ENCODE measurements at regions not wholly inside any gene's neighbourhood (a gene's known extent, or its start where the extent isn't known, plus 50 kb on each side); places are given as distances from the start of the nearest gene placed in this dataset.
"Not testable (repeated sequence)": the region's sequence is repeated elsewhere in the genome, so short reads cannot be mapped to it uniquely, and the experiment has no call there.

DNA sequence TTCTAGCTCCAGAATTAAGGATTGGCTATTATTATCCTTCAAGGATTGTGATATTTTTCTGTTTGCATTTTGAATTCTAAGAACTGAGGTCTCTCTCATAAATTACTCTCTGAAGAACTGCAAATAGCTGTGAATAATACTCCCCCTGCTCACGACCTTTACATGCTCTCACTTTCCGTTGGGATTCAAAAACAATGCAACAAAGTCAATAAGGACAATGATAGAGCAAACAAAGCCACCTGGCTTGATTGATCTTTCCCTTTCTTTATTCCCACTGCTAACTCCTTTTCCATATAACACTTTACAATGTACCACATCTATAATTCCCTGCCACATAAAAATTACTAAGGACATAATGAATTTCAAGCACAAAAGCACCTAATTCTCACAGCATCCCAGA is 523.0 kb upstream of the CA10 start:
- DNase-seq = peak; percentile 82

- no peak for DNase-seq
Measured at GRCh38 chr17:52678211-52678610, 519.7 kb upstream of the CA10 start.

DNA sequence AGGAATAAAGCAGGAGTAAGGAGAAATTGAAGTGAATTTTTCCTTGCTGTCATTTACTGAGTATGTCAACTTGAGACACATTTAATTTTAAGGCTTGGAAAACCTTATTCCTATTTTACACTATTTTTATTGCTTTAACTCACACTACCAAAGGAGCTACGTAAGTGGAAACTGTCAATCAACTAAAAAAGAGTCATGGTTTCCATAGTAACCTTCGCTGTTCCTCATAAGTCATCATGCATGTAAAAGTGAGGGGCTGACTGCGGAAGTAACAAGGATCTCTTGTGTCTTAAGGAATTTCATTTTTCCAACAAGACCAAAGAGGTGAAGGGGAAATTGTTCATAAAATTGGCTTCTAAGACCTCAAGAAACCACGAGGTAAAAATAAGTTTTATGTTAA is 516.2 kb upstream of the CA10 start:
- no peak for DNase-seq

- DNase-seq = no peak
Measured at GRCh38 chr17:52673791-52674190, 515.3 kb upstream of the CA10 start.

- no peak for DNase-seq
Measured at GRCh38 chr17:52666264-52666663, 507.8 kb upstream of the CA10 start.

DNA sequence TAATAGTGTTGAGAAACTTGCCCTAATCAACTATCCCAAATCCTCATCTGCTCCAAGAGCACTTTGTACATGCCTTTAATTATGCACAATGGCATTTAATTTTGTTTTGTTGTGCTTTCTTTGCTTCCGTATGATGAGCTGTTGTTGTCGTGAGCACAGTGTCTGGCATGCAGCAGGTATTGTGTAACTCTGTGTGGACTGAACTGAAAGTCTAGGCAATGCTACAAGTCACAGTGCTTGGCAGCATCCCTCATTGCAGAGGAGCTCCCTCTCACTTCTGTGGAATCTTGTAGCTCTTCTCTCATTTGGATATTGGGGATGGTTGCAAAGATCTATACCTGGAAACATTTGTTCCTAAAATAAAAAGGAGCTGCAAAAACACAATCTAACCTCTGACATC is 502.2 kb upstream of the CA10 start:
- DNase-seq = no peak

GRCh38 chr17:52653014-52653413 is 494.5 kb upstream of the CA10 start:
- no peak for DNase-seq

DNA sequence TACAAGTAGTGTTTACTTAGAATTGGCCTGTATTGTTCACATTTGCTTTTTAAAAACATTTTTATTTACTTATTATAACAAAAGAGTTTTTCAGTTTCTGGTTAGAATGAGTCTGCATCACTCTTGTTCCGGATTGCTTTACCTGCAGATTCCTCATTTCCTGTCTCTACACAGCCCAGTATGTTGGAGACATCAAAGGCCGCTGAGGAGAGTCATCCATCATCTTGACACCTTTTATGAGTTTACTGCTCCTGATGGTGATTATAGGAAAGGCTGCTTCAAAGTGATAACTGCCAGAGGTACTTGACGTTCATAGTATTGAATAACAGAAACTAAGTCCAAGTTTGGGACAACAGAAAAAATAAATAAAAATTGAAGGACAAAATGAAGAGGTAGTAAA is 490.5 kb upstream of the CA10 start:
- DNase-seq = no peak

DNA sequence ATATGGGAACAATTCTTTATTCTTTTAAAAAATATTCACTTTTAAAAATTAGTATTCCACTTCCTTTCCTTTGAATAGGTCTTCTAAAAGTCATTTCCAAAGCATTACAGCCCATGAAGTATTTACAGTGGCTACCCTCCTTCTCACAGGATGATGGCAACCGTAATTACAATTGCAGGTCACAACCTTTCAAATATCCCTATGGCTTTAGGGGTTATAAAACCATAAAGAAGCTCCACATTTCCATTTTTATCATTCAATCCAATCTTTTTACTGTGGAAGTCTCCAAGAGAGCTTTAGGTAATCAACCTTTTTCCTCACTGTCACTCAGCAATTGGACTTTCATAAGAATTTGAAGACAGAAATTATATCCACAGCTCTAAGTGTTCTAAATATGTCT is 488.9 kb upstream of the CA10 start:
- DNase-seq = no peak

GRCh38 chr17:52636443-52636842 is 477.9 kb upstream of the CA10 start:
- DNase-seq = no peak

- DNase-seq = no peak
Measured at GRCh38 chr17:52606590-52606989, 448.1 kb upstream of the CA10 start.

- no peak for DNase-seq
Measured at GRCh38 chr17:52606098-52606497, 447.6 kb upstream of the CA10 start.

GRCh38 chr17:52604105-52604504 is 445.6 kb upstream of the CA10 start:
- no peak for DNase-seq

DNA sequence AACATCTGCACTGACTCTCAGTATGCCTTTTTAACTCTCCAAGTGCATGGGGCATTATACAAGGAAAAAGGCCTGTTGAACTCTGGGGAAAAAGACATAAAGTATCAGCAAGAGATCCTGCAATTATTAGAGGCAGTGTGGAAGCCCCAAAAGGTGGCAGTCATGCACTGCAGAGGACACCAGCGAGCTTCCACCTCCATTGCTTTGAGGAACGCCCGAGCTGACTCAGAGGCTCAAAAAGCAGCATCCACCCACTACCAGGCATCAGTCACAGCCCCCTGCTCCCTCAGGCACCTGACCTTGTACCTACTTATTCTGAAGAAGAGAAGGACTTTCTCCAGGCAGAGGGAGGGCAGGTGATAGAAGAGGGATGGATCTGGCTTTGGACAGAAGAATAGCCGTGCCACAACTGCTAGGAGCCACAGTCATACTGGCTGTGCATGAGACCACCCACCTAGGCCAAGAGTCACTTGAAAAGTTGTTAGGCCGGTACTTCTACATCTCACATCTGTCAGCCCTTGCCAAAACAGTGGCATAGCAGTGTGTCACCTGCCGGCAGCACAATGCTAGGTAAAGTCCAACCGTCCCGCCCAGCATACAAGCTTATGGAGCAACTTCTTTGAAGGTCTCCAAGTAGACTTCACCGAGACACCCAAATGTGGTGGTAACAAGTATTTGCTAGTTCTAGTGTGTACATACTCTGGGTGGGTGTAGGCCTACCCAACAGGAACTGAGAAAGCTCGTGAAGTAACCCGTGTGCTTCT is 439.1 kb upstream of the CA10 start:
- not testable (repeated sequence) for DNase-seq

DNA sequence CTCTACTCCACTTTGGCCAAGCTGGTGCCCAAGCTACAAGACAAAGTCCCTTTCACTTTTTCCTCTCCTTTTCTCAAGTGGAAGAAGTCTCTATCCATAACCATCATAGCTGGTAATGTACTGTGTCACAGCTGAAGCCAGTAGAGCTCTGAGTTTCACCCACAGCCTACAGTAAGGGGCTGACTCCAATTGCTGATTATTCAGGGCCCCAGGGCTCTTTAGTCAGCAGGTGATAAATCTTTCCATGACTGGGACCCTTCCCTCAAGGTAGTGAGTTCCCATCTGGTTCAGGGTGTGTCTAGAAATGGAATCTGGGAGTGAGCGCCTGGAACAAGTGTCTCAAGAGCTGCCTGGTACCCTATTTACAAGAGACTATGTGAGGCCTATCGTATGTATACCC is 436.0 kb upstream of the CA10 start:
- no peak for DNase-seq

DNA sequence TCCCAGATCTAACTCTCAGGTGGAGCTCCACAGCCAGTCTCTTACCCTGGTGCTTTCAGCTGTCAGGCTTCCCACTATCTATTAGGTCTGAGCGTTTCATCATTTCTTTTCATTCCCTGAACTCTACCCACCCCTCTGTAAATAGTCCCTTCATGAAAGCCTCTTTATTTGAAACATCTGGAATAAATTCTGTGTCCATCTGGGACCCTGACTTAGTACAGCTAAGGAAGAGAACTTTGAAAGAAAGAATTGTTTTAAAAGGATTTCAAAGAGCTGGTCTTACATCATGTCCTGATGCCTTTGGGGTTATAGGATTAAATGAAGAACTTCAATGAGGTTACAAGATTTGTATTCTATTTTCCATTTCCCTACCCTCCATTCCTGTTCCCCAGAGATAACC is 388.5 kb upstream of the CA10 start:
- no peak for DNase-seq

DNA sequence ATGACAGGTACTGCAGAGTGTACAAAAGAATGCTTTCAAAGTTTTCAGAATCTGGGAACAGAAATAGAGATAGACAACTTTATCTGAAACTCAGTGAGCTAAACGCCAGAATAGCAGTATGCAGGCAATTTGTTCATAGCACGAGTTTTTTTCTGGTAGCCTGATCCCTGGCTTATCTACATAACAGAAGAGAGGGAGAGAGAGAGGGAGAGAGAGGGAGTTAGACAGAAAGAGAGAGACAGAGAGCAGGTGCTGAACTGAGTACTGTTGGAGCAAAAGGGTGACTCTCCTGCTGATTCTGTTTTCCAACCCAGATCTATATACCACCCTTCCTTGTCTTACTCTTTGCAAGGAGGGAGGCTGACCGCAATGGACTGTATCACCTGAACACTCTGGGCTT is 388.0 kb upstream of the CA10 start:
- DNase-seq = no peak

DNA sequence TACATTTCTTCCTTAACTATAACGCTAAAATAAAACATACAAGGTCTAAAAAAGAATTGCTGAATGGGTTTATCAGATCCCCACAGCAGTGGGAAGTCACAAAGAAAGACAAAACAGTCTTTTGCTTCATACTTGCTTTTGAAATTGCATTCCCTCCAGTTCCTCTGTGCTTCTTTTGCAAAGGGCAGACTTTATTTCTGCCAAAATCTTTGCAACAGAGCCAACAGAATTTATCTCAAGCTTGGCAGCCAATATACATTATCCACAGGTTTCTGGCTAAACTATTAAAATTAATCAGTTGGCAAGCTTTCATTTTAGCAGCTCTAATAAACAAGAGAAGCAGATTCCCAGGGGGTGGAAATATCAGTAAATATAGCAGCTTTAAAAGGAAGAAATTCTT is 378.9 kb upstream of the CA10 start:
- no peak for DNase-seq

- DNase-seq = no peak
Measured at GRCh38 chr17:52536489-52536888, 378.0 kb upstream of the CA10 start.

GRCh38 chr17:52532373-52532772 is 373.9 kb upstream of the CA10 start:
- DNase-seq = no peak

- DNase-seq = no peak
Measured at GRCh38 chr17:52524096-52524637, 365.7 kb upstream of the CA10 start.

GRCh38 chr17:52517176-52517575 is 358.7 kb upstream of the CA10 start:
- no peak for DNase-seq

DNA sequence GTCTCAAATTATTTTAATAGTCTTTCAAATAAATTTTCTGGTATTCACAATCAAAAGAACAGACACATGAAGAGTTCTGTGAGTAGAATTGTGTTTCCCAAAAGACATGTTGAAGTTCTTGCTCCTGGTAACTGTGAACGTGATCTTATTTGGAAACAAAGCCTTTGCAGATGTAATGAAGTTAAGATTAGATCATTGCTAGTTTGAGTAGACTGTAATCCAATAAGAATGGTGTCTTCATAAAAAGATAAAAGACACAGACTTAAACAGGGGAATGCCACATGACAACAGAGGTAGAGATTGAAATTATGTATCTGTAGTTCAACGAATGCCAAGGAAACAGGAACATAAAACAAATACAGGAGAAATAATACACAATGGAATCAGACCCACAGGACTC is 357.4 kb upstream of the CA10 start:
- DNase-seq = no peak

DNA sequence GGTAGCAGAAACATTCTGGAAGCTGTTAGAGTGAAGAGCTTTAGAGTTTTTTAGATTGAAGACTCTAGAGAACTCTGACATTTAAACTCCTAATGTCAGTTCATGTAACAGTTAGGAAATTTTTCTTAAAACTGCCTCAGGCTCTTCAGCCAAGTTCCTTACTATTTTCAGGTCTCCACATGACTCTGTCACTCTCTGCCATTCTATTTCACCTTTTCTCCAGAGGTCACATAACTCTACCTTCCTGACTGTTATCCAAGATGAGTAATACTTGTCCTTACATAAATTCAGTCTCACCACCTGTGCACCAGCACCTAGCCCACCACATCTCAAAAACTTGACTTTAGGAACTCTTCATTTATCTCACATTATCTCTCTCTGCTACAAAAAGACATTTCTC is 347.1 kb upstream of the CA10 start:
- no peak for DNase-seq

GRCh38 chr17:52504081-52504480 is 345.6 kb upstream of the CA10 start:
- DNase-seq = no peak
